HEK293 (cell line): ENCODE measurements at regions not wholly inside any gene's neighbourhood (a gene's known extent, or its start where the extent isn't known, plus 50 kb on each side); places are given as distances from the start of the nearest gene placed in this dataset.

Source experiments
- CTCF ChIA-PET: fragments of 350-600 bp; formaldehyde crosslinking; extraction: SDS; loops from one replicate; lab custom pipeline; 2021; ENCODE audit warnings: antibody characterized with exemption; lab: Yijun Ruan, JAX
- POLR2A ChIA-PET: fragments of 300-600 bp; formaldehyde crosslinking; extraction: SDS; loops from one replicate; lab custom pipeline; 2020; ENCODE audit warnings: antibody characterized with exemption, inconsistent platforms; lab: Yijun Ruan, JAX
- H3K27ac ChIP-seq: fragments of 200-500 bp; sonication (Bioruptor generic); 2 replicates; pipeline ENCODE4 v1.5.1; 2014; ENCODE audit warnings: low read depth, low read length, control low read depth, inconsistent platforms; ENCODE audit errors: extremely low read depth
- H3K36me3 ChIP-seq, 2 experiments: fragments of 200-500 bp in 1 of 2; sonication (Bioruptor generic) in 1 of 2; 1 replicate in 1 of 2; 2 replicates in 1 of 2; pipeline ENCODE4 v1.5.1; 2014 to 2017; ENCODE audit warnings: inconsistent platforms in 2 of 2, low read length in 2 of 2; ENCODE audit not compliant: control insufficient read depth in 2 of 2, insufficient read depth in 1 of 2
- H3K4me1 ChIP-seq: fragments of 200-500 bp; sonication (Bioruptor generic); 2 replicates; pipeline ENCODE4 v1.5.1; 2014; ENCODE audit warnings: mild to moderate bottlenecking, low read length, inconsistent platforms; ENCODE audit not compliant: control insufficient read depth, insufficient read depth
- H3K4me3 ChIP-seq: 2 replicates; pipeline ENCODE4 v1.5.1; 2011; ENCODE audit warnings: low read depth, mild to moderate bottlenecking, control low read depth, low read length, moderate library complexity
- H3K9me3 ChIP-seq: fragments of 200-500 bp; sonication (Bioruptor generic); 2 replicates; pipeline ENCODE4 v1.5.1; 2014; ENCODE audit warnings: low read depth, low read length, inconsistent platforms; ENCODE audit not compliant: control insufficient read depth, insufficient read depth
- GLI2 ChIP-seq: fragments of 450-650 bp; formaldehyde crosslinking; IDR thresholded peaks from 2 replicates; pipeline ENCODE4; 2017; ENCODE audit warnings: missing biosample characterization, missing genetic modification characterization, low read depth, borderline replicate concordance
- GLIS1 ChIP-seq: fragments of 450-650 bp; formaldehyde crosslinking; IDR thresholded peaks from 2 replicates; pipeline ENCODE4 v1.5.1; 2016; ENCODE audit warnings: missing biosample characterization, missing genetic modification characterization
- PRDM1 ChIP-seq: fragments of 450-650 bp; formaldehyde crosslinking; IDR thresholded peaks from 2 replicates; pipeline ENCODE4; 2016; ENCODE audit warnings: missing biosample characterization, missing genetic modification characterization
- ZBTB48 ChIP-seq: fragments of 450-650 bp; formaldehyde crosslinking; IDR thresholded peaks from 2 replicates; pipeline ENCODE4 v1.5.1; 2016; ENCODE audit warnings: missing biosample characterization, missing genetic modification characterization
- ZFHX2 ChIP-seq: fragments of 450-650 bp; formaldehyde crosslinking; conservative IDR thresholded peaks from 2 replicates; pipeline ENCODE4 v1.5.1; 2016; ENCODE audit warnings: missing biosample characterization, missing genetic modification characterization
- ZFP3 ChIP-seq: fragments of 450-650 bp; formaldehyde crosslinking; IDR thresholded peaks from 2 replicates; pipeline ENCODE4 v1.5.1; 2016; ENCODE audit warnings: low read depth, missing biosample characterization, missing genetic modification characterization
- ZNF114 ChIP-seq: fragments of 450-650 bp; formaldehyde crosslinking; IDR thresholded peaks from 2 replicates; pipeline ENCODE4 v1.5.0; 2017; ENCODE audit warnings: missing biosample characterization, missing genetic modification characterization
- ZNF157 ChIP-seq: fragments of 450-650 bp; formaldehyde crosslinking; IDR thresholded peaks from 2 replicates; pipeline ENCODE4 v1.5.1; 2016; ENCODE audit warnings: missing biosample characterization, missing genetic modification characterization
- ZNF248 ChIP-seq: fragments of 450-650 bp; formaldehyde crosslinking; IDR thresholded peaks from 2 replicates; pipeline ENCODE4 v1.5.1; 2017; ENCODE audit warnings: missing biosample characterization, missing genetic modification characterization
- ZNF311 ChIP-seq: fragments of 450-650 bp; formaldehyde crosslinking; IDR thresholded peaks from 2 replicates; pipeline ENCODE4 v1.5.1; 2017; ENCODE audit warnings: missing biosample characterization, missing genetic modification characterization, borderline replicate concordance
- ZNF48 ChIP-seq: fragments of 450-650 bp; formaldehyde crosslinking; IDR thresholded peaks from 2 replicates; pipeline ENCODE4 v1.5.1; 2016; ENCODE audit warnings: missing biosample characterization, missing genetic modification characterization
- ZNF548 ChIP-seq: fragments of 450-650 bp; formaldehyde crosslinking; IDR thresholded peaks from 2 replicates; pipeline ENCODE4 v1.5.1; 2016; ENCODE audit warnings: missing biosample characterization, missing genetic modification characterization
- ZNF670 ChIP-seq: fragments of 450-650 bp; formaldehyde crosslinking; IDR thresholded peaks from 2 replicates; pipeline ENCODE4 v1.5.1; 2016; ENCODE audit warnings: missing biosample characterization, missing genetic modification characterization, low read depth
- ZNF791 ChIP-seq: fragments of 450-650 bp; formaldehyde crosslinking; IDR thresholded peaks from 2 replicates; pipeline ENCODE4 v1.5.1; 2016; ENCODE audit warnings: missing biosample characterization, missing genetic modification characterization
- ZSCAN16 ChIP-seq: fragments of 450-650 bp; formaldehyde crosslinking; IDR thresholded peaks from 2 replicates; pipeline ENCODE4 v1.5.1; 2016; ENCODE audit warnings: missing biosample characterization, missing genetic modification characterization
- ZSCAN23 ChIP-seq: fragments of 450-650 bp; formaldehyde crosslinking; IDR thresholded peaks from 2 replicates; pipeline ENCODE4 v1.5.1; 2016; ENCODE audit warnings: missing biosample characterization, missing genetic modification characterization
- ZSCAN30 ChIP-seq: fragments of 450-650 bp; IDR thresholded peaks from 2 replicates; pipeline ENCODE4 v1.5.1; 2018; ENCODE audit warnings: missing biosample characterization, mild to moderate bottlenecking, missing genetic modification characterization, moderate library complexity
- TF ChIP-seq, protein P1 (sequence below): fragments of 450-650 bp; formaldehyde crosslinking; IDR thresholded peaks from 2 replicates; pipeline ENCODE4 v1.5.1; 2016; ENCODE audit warnings: missing biosample characterization, missing genetic modification characterization
- TF ChIP-seq, protein P2 (sequence below): fragments of 450-650 bp; formaldehyde crosslinking; IDR thresholded peaks from 2 replicates; pipeline ENCODE4 v1.5.1; 2017; ENCODE audit warnings: missing biosample characterization, mild to moderate bottlenecking, missing genetic modification characterization, moderate library complexity
- TF ChIP-seq, protein P3 (sequence below): fragments of 450-650 bp; formaldehyde crosslinking; IDR thresholded peaks from 2 replicates; pipeline ENCODE4 v1.5.1; 2017; ENCODE audit warnings: missing biosample characterization, missing genetic modification characterization
- TF ChIP-seq, protein P4 (sequence below): fragments of 450-650 bp; formaldehyde crosslinking; IDR thresholded peaks from 2 replicates; pipeline ENCODE4 v1.5.1; 2016; ENCODE audit warnings: missing biosample characterization, missing genetic modification characterization

DNA sequence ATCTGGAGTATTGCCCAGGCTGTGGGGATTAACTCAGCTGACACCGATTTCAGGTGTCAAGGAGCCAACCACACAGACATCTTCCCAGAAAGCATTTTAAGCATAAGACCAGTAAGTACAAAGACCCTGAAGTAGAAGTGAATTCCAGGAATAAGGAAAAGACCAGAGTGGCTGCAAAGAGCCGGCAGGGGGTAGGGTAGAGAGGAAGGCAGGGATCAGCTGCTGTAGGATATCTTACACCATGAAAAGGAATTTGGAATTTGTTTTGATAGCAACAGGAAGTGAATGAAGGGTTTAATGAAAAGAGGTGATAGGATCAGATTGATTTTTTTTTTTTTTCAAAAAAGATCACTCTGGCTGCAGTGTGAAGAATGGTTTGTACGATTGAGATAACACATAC lies 113.6 kb upstream of the PPARGC1A start:
- TF ChIP-seq GLI2, result no peak
- TF ChIP-seq ZNF114 (tag by site-specific recombination), result no peak
- TF ChIP-seq ZSCAN23 (tag by site-specific recombination), result no peak
- TF ChIP-seq ZSCAN16 (tag by site-specific recombination), result no peak
- no peak for TF ChIP-seq ZNF48 (tag by site-specific recombination)
- TF ChIP-seq, protein P1, sequence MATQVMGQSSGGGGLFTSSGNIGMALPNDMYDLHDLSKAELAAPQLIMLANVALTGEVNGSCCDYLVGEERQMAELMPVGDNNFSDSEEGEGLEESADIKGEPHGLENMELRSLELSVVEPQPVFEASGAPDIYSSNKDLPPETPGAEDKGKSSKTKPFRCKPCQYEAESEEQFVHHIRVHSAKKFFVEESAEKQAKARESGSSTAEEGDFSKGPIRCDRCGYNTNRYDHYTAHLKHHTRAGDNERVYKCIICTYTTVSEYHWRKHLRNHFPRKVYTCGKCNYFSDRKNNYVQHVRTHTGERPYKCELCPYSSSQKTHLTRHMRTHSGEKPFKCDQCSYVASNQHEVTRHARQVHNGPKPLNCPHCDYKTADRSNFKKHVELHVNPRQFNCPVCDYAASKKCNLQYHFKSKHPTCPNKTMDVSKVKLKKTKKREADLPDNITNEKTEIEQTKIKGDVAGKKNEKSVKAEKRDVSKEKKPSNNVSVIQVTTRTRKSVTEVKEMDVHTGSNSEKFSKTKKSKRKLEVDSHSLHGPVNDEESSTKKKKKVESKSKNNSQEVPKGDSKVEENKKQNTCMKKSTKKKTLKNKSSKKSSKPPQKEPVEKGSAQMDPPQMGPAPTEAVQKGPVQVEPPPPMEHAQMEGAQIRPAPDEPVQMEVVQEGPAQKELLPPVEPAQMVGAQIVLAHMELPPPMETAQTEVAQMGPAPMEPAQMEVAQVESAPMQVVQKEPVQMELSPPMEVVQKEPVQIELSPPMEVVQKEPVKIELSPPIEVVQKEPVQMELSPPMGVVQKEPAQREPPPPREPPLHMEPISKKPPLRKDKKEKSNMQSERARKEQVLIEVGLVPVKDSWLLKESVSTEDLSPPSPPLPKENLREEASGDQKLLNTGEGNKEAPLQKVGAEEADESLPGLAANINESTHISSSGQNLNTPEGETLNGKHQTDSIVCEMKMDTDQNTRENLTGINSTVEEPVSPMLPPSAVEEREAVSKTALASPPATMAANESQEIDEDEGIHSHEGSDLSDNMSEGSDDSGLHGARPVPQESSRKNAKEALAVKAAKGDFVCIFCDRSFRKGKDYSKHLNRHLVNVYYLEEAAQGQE, result no peak
- TF ChIP-seq ZFHX2 (tag by site-specific recombination), result no peak
- TF ChIP-seq ZFP3 (tag by site-specific recombination), result no peak
- no peak for TF ChIP-seq ZNF248 (tag by site-specific recombination)
- TF ChIP-seq ZNF791, result no peak
- no peak overlapping the region for H3K4me3 ChIP-seq
- POLR2A ChIA-PET, result no interaction called here
- H3K27ac ChIP-seq, result no peak overlapping the region
- no peaks in the 10 kb centered on the region for H3K9me3 ChIP-seq
- CTCF ChIA-PET, result no interaction called here
- no peaks in the 10 kb centered on the region for H3K4me1 ChIP-seq
- H3K36me3 ChIP-seq, result no peaks in the 10 kb centered on the region

DNA sequence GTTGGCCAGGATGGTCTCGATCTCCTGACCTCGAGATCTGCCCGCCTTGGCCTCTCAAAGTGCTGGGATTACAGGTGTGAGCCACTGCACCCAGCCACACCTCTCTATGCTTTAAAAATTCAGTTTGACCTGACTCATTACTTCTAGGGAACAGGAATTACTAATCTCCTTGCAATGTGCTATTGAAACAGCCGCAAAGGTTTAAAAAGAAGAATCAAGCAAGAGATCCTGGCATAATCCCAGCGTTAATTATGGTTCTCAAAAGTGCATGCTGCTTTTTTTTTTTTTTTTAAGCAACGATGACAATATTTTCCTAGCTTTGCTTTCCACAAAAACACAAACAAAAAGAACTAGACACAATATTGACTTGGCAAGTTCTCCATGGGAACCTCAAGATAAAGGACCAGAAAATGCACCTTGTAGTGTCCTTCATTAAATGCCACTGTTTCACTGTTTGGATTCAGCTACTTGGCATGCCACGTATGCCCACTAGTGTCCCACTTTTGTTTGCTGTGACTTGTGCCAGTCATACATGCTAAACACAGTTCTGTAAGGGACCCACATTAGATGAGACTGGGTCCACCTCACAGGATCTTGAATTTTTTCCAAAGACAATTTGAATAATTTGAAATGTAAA lies 112.6 kb upstream of the PPARGC1A start:
- CTCF ChIA-PET, result interaction anchor here (0.5 to 0.7 kb wide), 2 partner anchors 11 to 451 kb away, joined by 4 read pairs; no protein-coding TSS in a partner anchor
- POLR2A ChIA-PET, result no interaction called here

DNA sequence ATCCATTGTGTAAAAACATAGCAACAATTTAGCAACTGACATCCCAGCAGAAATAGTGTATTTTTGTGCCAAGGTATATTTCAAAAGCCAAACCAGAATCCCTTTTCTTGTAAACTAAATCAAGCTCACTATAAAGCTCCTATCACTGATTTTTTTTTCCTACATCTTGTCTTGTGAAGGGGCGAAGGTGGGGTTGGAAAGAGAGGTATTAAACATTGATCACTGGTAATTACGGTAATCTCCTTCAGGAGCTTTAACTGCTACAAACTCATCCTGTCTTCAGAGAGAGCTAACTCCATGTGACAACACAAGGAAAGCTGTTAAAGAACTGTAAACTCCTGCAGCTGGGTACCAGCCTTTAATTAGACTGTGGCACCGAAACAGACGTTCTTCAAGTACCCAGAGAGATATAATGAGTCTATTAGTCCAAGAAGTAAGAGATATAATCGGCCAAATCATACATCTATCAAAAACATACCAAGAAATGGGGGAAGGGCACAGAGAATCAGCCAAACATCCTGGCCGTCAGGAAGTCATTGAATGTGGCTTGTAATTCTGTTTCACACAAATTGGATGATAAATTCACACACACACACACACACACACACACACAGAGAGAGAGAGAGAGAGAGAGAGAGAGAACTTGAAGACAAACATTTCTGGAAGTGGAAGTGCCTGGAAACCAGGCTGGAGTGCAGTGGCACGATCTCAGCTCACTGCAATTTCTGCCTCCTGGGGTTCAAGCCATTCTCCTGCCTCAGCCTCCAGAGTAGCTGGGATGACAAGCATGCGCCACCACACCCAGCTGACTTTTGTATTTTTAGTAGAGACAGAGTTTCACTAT lies 111.9 kb upstream of the PPARGC1A start:
- CTCF ChIA-PET, result interaction anchor here (0.5 to 0.7 kb wide), 2 partner anchors 11 to 452 kb away, joined by 4 read pairs; no protein-coding TSS in a partner anchor
- Histone ChIP-seq H3K4me1 (no peaks in the 10 kb centered on the region), H3K27ac (no peak overlapping the region), H3K9me3 (no peaks in the 10 kb centered on the region), H3K4me3 (no peak overlapping the region), H3K36me3 (no peaks in the 10 kb centered on the region)
- POLR2A ChIA-PET, result interaction anchor here (0.8 kb wide), 1 partner anchor 693 kb away, joined by 3 read pairs; no protein-coding TSS in a partner anchor
- TF ChIP-seq ZNF311, result no peak
- TF ChIP-seq ZNF670 (tag by site-specific recombination), result no peak
- TF ChIP-seq ZNF48 (tag by site-specific recombination), result no peak
- TF ChIP-seq, protein P2, sequence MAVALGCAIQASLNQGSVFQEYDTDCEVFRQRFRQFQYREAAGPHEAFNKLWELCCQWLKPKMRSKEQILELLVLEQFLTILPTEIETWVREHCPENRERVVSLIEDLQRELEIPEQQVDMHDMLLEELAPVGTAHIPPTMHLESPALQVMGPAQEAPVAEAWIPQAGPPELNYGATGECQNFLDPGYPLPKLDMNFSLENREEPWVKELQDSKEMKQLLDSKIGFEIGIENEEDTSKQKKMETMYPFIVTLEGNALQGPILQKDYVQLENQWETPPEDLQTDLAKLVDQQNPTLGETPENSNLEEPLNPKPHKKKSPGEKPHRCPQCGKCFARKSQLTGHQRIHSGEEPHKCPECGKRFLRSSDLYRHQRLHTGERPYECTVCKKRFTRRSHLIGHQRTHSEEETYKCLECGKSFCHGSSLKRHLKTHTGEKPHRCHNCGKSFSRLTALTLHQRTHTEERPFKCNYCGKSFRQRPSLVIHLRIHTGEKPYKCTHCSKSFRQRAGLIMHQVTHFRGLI (tag by site-specific recombination), result no peak
- TF ChIP-seq PRDM1 (tag by site-specific recombination), result no peak
- TF ChIP-seq ZNF548 (tag by site-specific recombination), result no peak
- peak; percentile 43 for TF ChIP-seq GLIS1
- TF ChIP-seq, protein P3, sequence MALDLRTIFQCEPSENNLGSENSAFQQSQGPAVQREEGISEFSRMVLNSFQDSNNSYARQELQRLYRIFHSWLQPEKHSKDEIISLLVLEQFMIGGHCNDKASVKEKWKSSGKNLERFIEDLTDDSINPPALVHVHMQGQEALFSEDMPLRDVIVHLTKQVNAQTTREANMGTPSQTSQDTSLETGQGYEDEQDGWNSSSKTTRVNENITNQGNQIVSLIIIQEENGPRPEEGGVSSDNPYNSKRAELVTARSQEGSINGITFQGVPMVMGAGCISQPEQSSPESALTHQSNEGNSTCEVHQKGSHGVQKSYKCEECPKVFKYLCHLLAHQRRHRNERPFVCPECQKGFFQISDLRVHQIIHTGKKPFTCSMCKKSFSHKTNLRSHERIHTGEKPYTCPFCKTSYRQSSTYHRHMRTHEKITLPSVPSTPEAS (tag by site-specific recombination), result 0 out of 2 replicates have a peak, but pooled peaks have one; percentile 63
- no peak for TF ChIP-seq ZBTB48

More for the DNA sequence above, 112.6 kb upstream of the PPARGC1A start:
- Histone ChIP-seq H3K9me3 (no peaks in the 10 kb centered on the region), H3K4me3 (no peak overlapping the region), H3K27ac (no peak overlapping the region), H3K4me1 (no peaks in the 10 kb centered on the region)
- TF ChIP-seq ZNF157 (tag by site-specific recombination), result no peak
- TF ChIP-seq, protein P4, sequence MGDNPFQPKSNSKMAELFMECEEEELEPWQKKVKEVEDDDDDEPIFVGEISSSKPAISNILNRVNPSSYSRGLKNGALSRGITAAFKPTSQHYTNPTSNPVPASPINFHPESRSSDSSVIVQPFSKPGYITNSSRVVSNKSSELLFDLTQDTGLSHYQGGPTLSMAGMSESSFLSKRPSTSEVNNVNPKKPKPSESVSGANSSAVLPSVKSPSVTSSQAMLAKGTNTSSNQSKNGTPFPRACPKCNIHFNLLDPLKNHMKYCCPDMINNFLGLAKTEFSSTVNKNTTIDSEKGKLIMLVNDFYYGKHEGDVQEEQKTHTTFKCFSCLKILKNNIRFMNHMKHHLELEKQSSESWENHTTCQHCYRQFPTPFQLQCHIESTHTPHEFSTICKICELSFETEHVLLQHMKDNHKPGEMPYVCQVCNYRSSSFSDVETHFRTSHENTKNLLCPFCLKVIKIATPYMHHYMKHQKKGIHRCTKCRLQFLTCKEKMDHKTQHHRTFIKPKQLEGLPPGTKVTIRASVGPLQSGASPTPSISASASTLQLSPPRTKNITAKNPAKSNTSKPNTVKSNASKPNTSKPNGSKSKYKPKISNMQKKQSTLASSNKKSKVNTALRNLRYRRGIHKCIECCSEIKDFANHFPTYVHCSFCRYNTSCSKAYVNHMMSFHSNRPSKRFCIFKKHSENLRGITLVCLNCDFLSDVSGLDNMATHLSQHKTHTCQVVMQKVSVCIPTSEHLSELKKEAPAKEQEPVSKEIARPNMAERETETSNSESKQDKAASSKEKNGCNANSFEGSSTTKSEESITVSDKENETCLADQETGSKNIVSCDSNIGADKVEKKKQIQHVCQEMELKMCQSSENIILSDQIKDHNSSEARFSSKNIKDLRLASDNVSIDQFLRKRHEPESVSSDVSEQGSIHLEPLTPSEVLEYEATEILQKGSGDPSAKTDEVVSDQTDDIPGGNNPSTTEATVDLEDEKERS (tag by site-specific recombination), result no peak
- no peak for TF ChIP-seq ZSCAN30
- TF ChIP-seq, all 188 proteins: peak for 0
- H3K36me3 ChIP-seq, result no peaks in the 10 kb centered on the region
